ENCODE measurements at regions not wholly inside any gene's neighbourhood (a gene's known extent, or its start where the extent isn't known, plus 50 kb on each side); places are given as distances from the start of the nearest gene placed in this dataset.

DNA sequence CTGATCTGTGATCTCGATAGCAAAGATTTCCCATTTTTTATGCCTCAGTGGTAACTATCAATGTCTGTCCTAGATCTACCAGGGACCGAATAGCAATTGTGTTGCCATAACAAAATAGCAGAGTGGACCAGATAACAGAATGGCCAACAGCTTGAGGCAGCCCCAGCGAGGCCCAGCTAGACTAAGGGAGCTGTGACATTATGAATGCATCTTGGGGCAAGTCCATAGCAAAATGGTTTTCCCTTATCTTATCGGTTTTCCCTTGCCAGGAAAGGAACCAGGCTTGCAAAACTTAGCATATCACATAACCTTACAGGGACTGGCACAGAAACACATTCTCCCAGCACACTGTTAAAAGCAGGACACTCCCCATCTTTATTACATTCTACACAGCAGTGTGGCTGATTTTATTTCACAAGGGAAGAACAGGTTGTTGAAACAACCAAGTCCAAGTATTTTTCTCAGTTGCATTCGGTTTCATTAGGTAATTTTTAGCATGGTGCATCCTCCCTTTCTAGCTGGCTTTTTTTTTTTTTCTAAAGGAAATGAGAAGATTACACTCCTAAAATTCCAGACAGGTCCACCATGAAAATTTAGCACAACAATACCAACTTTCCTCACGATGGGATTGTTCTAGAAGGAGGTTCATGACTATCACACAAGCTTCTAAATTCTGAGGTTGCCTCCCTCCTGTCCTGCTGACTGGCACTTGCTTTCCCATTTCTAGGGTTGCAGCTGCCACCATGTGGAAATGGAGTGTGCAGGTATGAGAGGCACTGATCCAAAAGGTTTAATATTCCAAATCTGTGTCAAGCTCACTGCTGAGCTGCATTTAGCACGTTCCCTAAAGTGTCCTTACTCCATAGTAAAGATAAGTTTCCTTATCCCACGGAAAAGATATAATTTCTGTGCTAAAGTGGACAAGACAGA is 97.0 kb upstream of the SLC35G4 start:
- Mint-ChIP-seq H3K27me3 (no peaks in the 10 kb centered on the region), H3K4me1 (peaks cover 0 to 7% (median 4%) of the 10 kb centered on the region in 3 donors), H3K4me3 (no peak overlapping the region), H3K9me3 (no peaks in the 10 kb centered on the region), H3K36me3 (no peaks in the 10 kb centered on the region), H3K27ac (no peak overlapping the region)
- ATAC-seq (replicated peaks in 1 of 4) (no peak), DNase-seq (no peak)
- Histone ChIP-seq H3K9me3 (no peaks in the 10 kb centered on the region), H3K4me3 (ENCODE audit: control insufficient read depth in 1 of 2, extremely low read depth in 1 of 2, low read length in 1 of 2) (no peak overlapping the region), H3K36me3 (ENCODE audit: control insufficient read depth in 2 of 2, extremely low read depth in 1 of 2, insufficient read depth in 1 of 2, low read length in 1 of 2) (no peaks in the 10 kb centered on the region), H3K4me1 (ENCODE audit: control insufficient read depth in 1 of 2, extremely low read depth in 1 of 2, insufficient read depth in 2 of 2, low read length in 2 of 2) (no peaks in the 10 kb centered on the region), H3K27me3 (replicated peaks in 1 of 2; ENCODE audit: control insufficient read depth in 2 of 2, extremely low read depth in 1 of 2, insufficient read depth in 2 of 2, low read length in 1 of 2) (no peaks in the 10 kb centered on the region), H3K27ac (ENCODE audit: low read length) (no peak overlapping the region)
- 81% methylated on average over 4 of the region's 8 CpGs for WGBS (ENCODE audit: insufficient coverage)
- ChIA-PET CTCF (no interaction called here), POLR2A (interaction anchor here in 1 of 2 donors (0.6 kb wide), 1 partner anchor 72 kb away, joined by 11 read pairs; no protein-coding TSS in a partner anchor)

DNA sequence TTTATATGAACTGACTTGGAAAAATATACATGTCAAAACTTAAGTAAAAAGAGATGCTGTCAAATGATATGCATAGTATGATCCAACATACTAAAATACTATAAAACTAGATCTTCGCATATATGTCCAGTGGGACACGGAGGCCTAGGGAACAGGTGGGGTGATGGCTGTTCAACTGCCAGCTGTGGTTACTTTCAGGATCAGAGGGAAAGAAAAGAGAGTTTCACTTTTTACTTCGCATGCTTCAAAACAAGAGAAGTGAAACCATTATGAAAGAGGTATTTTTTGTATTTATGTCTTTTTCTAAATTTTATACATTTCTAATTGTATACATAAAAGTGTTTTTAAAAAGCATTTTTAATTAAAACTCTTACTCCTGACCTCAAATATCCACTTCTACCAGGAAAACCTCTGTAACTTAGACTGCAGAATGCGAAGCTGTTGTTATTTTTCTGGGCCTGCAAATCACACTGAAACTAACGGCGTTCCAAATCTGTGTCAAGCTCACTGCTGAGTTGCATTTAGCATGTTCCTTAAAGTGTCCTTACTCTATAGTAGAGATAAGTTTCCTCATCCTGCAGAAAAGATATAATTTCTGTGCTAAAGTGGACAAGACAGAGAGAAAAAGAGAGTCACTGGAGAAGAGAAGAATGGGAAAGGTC is 97.8 kb upstream of the SLC35G4 start:
- Histone ChIP-seq H3K4me1 (ENCODE audit: control insufficient read depth in 1 of 2, extremely low read depth in 1 of 2, insufficient read depth in 2 of 2, low read length in 2 of 2) (no peaks in the 10 kb centered on the region), H3K9me3 (no peaks in the 10 kb centered on the region), H3K4me3 (ENCODE audit: control insufficient read depth in 1 of 2, extremely low read depth in 1 of 2, low read length in 1 of 2) (no peak overlapping the region), H3K36me3 (ENCODE audit: control insufficient read depth in 2 of 2, extremely low read depth in 1 of 2, insufficient read depth in 1 of 2, low read length in 1 of 2) (no peaks in the 10 kb centered on the region), H3K27ac (ENCODE audit: low read length) (no peak overlapping the region), H3K27me3 (replicated peaks in 1 of 2; ENCODE audit: control insufficient read depth in 2 of 2, extremely low read depth in 1 of 2, insufficient read depth in 2 of 2, low read length in 1 of 2) (no peaks in the 10 kb centered on the region)
- DNase-seq, result no peak
- Mint-ChIP-seq H3K4me3 (no peak overlapping the region), H3K27me3 (no peaks in the 10 kb centered on the region), H3K4me1 (peaks cover 0 to 7% (median 4%) of the 10 kb centered on the region in 3 donors), H3K36me3 (no peaks in the 10 kb centered on the region), H3K27ac (no peak overlapping the region), H3K9me3 (no peaks in the 10 kb centered on the region)
- POLR2A ChIA-PET, result no interaction called here
- ATAC-seq (replicated peaks in 1 of 4), result no peak
- no CpG with 5 or more reads among the region's 6 CpGs for WGBS (ENCODE audit: insufficient coverage)
- CTCF ChIA-PET, result no interaction called here

DNA sequence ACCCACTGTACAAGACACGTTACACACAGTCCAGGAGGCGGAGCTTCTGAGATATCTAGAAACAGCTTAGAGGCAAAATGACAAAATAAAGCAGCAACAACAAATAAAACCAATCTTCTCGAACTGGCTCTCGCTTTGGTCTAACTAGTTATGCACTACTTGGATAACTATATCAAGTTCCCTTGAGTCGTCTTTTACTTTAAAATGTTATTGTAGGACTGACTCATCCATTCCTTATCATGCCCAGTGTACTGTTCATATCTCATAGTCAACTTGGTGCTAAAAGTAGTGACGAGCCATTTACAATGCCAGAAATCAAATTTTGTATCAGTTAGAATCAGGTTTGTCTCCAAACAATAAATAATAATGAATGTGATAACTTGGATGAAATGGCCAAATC is 102.5 kb upstream of the SLC35G4 start:
- peaks cover 0 to 4% (median 4%) of the 10 kb centered on the region in 3 donors for H3K4me1 Mint-ChIP-seq
- no peak overlapping the region for H3K27ac Mint-ChIP-seq
- ChIA-PET POLR2A (no interaction called here), CTCF (no interaction called here)
- H3K36me3 Mint-ChIP-seq, result no peaks in the 10 kb centered on the region
- Histone ChIP-seq H3K4me3 (ENCODE audit: control insufficient read depth in 1 of 2, extremely low read depth in 1 of 2, low read length in 1 of 2) (no peak overlapping the region), H3K27ac (ENCODE audit: low read length) (no peak overlapping the region), H3K9me3 (no peaks in the 10 kb centered on the region), H3K4me1 (ENCODE audit: control insufficient read depth in 1 of 2, extremely low read depth in 1 of 2, insufficient read depth in 2 of 2, low read length in 2 of 2) (no peaks in the 10 kb centered on the region), H3K36me3 (ENCODE audit: control insufficient read depth in 2 of 2, extremely low read depth in 1 of 2, insufficient read depth in 1 of 2, low read length in 1 of 2) (no peaks in the 10 kb centered on the region), H3K27me3 (replicated peaks in 1 of 2; ENCODE audit: control insufficient read depth in 2 of 2, extremely low read depth in 1 of 2, insufficient read depth in 2 of 2, low read length in 1 of 2) (no peaks in the 10 kb centered on the region)
- H3K27me3 Mint-ChIP-seq, result peaks cover 0 to 6% of the 10 kb centered on the region in 2 donors
- no peaks in the 10 kb centered on the region for H3K9me3 Mint-ChIP-seq
- ATAC-seq (replicated peaks in 1 of 4), result no peak
- WGBS (ENCODE audit: insufficient coverage), result 43% methylated on average over 2 of the region's 6 CpGs
- DNase-seq, result no peak
- H3K4me3 Mint-ChIP-seq, result no peak overlapping the region

DNA sequence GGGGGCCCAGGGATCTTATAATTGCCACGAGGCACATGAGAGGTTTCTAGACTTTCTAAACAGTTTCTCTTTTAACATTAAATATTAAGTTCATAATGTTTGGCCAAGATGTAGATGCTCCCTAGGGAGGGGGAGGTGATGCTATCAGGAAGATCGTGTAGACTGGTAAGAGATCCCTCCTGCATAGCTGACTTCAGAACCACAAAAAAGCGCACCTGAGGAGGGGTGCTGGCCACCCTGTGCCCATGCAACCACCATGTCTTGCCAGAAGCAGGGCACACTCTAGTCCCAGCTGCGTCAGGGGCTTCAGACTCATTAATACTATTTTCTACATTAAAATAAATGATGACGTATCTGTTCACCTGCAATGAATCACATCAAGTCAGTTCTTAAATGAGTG is 103.4 kb upstream of the SLC35G4 start:
- Histone ChIP-seq H3K36me3 (ENCODE audit: control insufficient read depth in 2 of 2, extremely low read depth in 1 of 2, insufficient read depth in 1 of 2, low read length in 1 of 2) (no peaks in the 10 kb centered on the region), H3K4me1 (ENCODE audit: control insufficient read depth in 1 of 2, extremely low read depth in 1 of 2, insufficient read depth in 2 of 2, low read length in 2 of 2) (no peaks in the 10 kb centered on the region), H3K27ac (ENCODE audit: low read length) (no peak overlapping the region), H3K9me3 (no peaks in the 10 kb centered on the region), H3K4me3 (ENCODE audit: control insufficient read depth in 1 of 2, extremely low read depth in 1 of 2, low read length in 1 of 2) (no peak overlapping the region), H3K27me3 (replicated peaks in 1 of 2; ENCODE audit: control insufficient read depth in 2 of 2, extremely low read depth in 1 of 2, insufficient read depth in 2 of 2, low read length in 1 of 2) (no peaks in the 10 kb centered on the region)
- POLR2A ChIA-PET, result no interaction called here
- CTCF ChIA-PET, result no interaction called here
- no peak overlapping the region for H3K27ac Mint-ChIP-seq
- ATAC-seq (replicated peaks in 1 of 4) (no peak), DNase-seq (no peak)
- H3K4me1 Mint-ChIP-seq, result no peaks in the 10 kb centered on the region
- no peaks in the 10 kb centered on the region for H3K36me3 Mint-ChIP-seq
- H3K27me3 Mint-ChIP-seq, result peaks cover 0 to 6% of the 10 kb centered on the region in 2 donors
- H3K9me3 Mint-ChIP-seq, result no peaks in the 10 kb centered on the region
- no peak overlapping the region for H3K4me3 Mint-ChIP-seq
- 18% methylated on average over 4 of the region's 5 CpGs for WGBS (ENCODE audit: insufficient coverage)

DNA sequence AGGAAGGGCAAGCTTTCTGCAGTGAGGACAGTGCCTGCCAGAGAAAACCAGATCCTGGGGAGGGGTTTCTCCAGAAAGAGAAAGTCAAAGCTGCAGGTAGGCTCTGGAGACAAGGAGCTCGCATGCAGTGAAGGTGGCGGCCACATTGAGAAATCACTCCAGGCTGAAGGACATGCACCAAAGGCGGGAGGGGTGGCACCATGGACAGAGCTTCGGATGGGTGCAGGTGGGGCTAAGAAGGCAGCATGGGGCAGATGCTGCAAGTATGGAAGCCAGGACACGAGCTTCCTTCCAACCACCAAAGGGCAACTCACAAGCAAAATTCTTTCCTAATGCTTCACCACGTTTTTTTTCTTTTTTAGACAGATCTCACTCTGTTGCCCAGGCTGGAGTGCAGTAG is 104.4 kb upstream of the SLC35G4 start:
- H3K9me3 ChIP-seq, result no peaks in the 10 kb centered on the region
- DNase-seq (no peak), ATAC-seq (replicated peaks in 1 of 4) (no peak)
- Mint-ChIP-seq H3K4me3 (no peak overlapping the region), H3K27me3 (peaks cover 2 to 11% of the 10 kb centered on the region in 2 donors), H3K9me3 (no peaks in the 10 kb centered on the region), H3K4me1 (no peaks in the 10 kb centered on the region), H3K36me3 (no peaks in the 10 kb centered on the region), H3K27ac (no peak overlapping the region)
- WGBS (ENCODE audit: insufficient coverage), result 29% methylated on average over 1 of the region's 6 CpGs
- ChIA-PET CTCF (interaction anchor here in 1 of 2 donors (0.5 kb wide), 1 partner anchor 24 kb away, joined by 3 read pairs; no protein-coding TSS in a partner anchor), POLR2A (no interaction called here)
- H3K27me3 ChIP-seq (replicated peaks in 1 of 2; ENCODE audit: control insufficient read depth in 2 of 2, extremely low read depth in 1 of 2, insufficient read depth in 2 of 2, low read length in 1 of 2), result no peaks in the 10 kb centered on the region
- no peak overlapping the region for H3K27ac ChIP-seq (ENCODE audit: low read length)
- no peak overlapping the region for H3K4me3 ChIP-seq (ENCODE audit: control insufficient read depth in 1 of 2, extremely low read depth in 1 of 2, low read length in 1 of 2)
- H3K4me1 ChIP-seq (ENCODE audit: control insufficient read depth in 1 of 2, extremely low read depth in 1 of 2, insufficient read depth in 2 of 2, low read length in 2 of 2), result no peaks in the 10 kb centered on the region
- no peaks in the 10 kb centered on the region for H3K36me3 ChIP-seq (ENCODE audit: control insufficient read depth in 2 of 2, extremely low read depth in 1 of 2, insufficient read depth in 1 of 2, low read length in 1 of 2)

DNA sequence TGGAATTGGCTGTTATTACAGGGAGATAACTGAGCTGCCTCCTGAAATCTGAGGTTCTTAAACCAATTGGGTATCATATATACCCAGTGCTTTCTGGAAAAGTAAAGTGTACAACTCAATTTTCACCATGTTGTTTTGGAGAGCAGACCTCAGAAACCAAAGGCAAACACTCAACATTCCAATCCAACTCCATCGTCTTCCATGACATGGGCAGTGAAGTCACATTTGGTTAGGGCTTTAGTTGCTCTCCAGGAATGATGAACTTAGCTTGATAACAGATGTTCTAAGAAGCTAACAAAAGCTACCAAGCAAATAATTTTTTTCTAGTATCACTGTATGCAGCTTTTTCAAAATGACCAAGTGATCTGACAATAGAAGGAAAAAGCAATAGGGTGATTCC is 107.0 kb upstream of the SLC35G4 start:
- no peak overlapping the region for H3K4me3 ChIP-seq (ENCODE audit: control insufficient read depth in 1 of 2, extremely low read depth in 1 of 2, low read length in 1 of 2)
- H3K27ac Mint-ChIP-seq, result no peak overlapping the region
- no peaks in the 10 kb centered on the region for H3K9me3 Mint-ChIP-seq
- no peaks in the 10 kb centered on the region for H3K4me1 ChIP-seq (ENCODE audit: control insufficient read depth in 1 of 2, extremely low read depth in 1 of 2, insufficient read depth in 2 of 2, low read length in 2 of 2)
- ATAC-seq (replicated peaks in 1 of 4) (no peak), DNase-seq (no peak)
- H3K27me3 Mint-ChIP-seq, result peaks cover 6 to 13% of the 10 kb centered on the region in 2 donors
- no peak overlapping the region for H3K27ac ChIP-seq (ENCODE audit: low read length)
- ChIA-PET POLR2A (no interaction called here), CTCF (interaction anchor here in 1 of 2 donors (0.9 kb wide), 1 partner anchor 16 kb away, joined by 4 read pairs; no protein-coding TSS in a partner anchor)
- H3K4me1 Mint-ChIP-seq, result no peaks in the 10 kb centered on the region
- H3K36me3 Mint-ChIP-seq, result no peaks in the 10 kb centered on the region
- H3K27me3 ChIP-seq (replicated peaks in 1 of 2; ENCODE audit: control insufficient read depth in 2 of 2, extremely low read depth in 1 of 2, insufficient read depth in 2 of 2, low read length in 1 of 2), result no peaks in the 10 kb centered on the region
- no peaks in the 10 kb centered on the region for H3K36me3 ChIP-seq (ENCODE audit: control insufficient read depth in 2 of 2, extremely low read depth in 1 of 2, insufficient read depth in 1 of 2, low read length in 1 of 2)
- H3K9me3 ChIP-seq, result no peaks in the 10 kb centered on the region
- no CpG with 5 or more reads among the region's 1 CpG for WGBS (ENCODE audit: insufficient coverage)
- no peak overlapping the region for H3K4me3 Mint-ChIP-seq

Measured in T-cell (primary cell).